Cardiac fibroblast (primary cell): ENCODE measurements at regions not wholly inside any gene's neighbourhood (a gene's known extent, or its start where the extent isn't known, plus 50 kb on each side); places are given as distances from the start of the nearest gene placed in this dataset.

ENCODE experiments used
- DNase-seq, 2 donors: peaks; one replicate each; pipeline versions ENCODE4 v3.0.0 to v3.0.0-alpha.2; 2010; ENCODE audit warnings: low read depth in 2 of 2
- H3K4me3 ChIP-seq, 2 donors: replicated peaks in 1 of 2; 1 replicate in 1 of 2; 2 replicates in 1 of 2; pipeline ENCODE4 v1.5.1; 2011; ENCODE audit warnings: low read depth in 2 of 2, low read length in 2 of 2, mild to moderate bottlenecking in 2 of 2, moderate library complexity in 1 of 2
- CTCF ChIP-seq: IDR thresholded peaks from one replicate; pipeline ENCODE4 v1.5.1; 2011; ENCODE audit warnings: low read depth, mild to moderate bottlenecking, low read length, inconsistent platforms

- no peak for TF ChIP-seq CTCF
- DNase-seq = no peak
- H3K4me3 ChIP-seq = no peak overlapping the region
Measured at GRCh38 chr1:229895605-229896004, 171.4 kb upstream of the GALNT2 start.

- TF ChIP-seq CTCF = no peak
- no peak for DNase-seq
- no peak overlapping the region for H3K4me3 ChIP-seq
Measured at GRCh38 chr1:229896306-229896705, 170.7 kb upstream of the GALNT2 start.

GRCh38 chr1:229896861-229897260 is 170.2 kb upstream of the GALNT2 start:
- DNase-seq = no peak
- TF ChIP-seq CTCF = no peak
- no peak overlapping the region for H3K4me3 ChIP-seq

GRCh38 chr1:229897501-229897900 is 169.5 kb upstream of the GALNT2 start:
- no peak overlapping the region for H3K4me3 ChIP-seq
- DNase-seq = no peak
- TF ChIP-seq CTCF = no peak

- H3K4me3 ChIP-seq = no peak overlapping the region
- DNase-seq = no peak
- no peak for TF ChIP-seq CTCF
Measured at GRCh38 chr1:229900220-229900619, 166.8 kb upstream of the GALNT2 start.

GRCh38 chr1:229905031-229905545 is 161.9 kb upstream of the GALNT2 start:
- no peak for DNase-seq
- H3K4me3 ChIP-seq = no peak overlapping the region
- TF ChIP-seq CTCF = no peak

GRCh38 chr1:229905652-229906051 is 161.4 kb upstream of the GALNT2 start:
- no peak for DNase-seq
- TF ChIP-seq CTCF = no peak
- no peak overlapping the region for H3K4me3 ChIP-seq
